Panc1 (cell line): ENCODE measurements at regions not wholly inside any gene's neighbourhood (a gene's known extent, or its start where the extent isn't known, plus 50 kb on each side); places are given as distances from the start of the nearest gene placed in this dataset.
A peak's percentile ranks its signal among the peaks of the same experiment; 100 is the strongest.

Source experiments
- ATAC-seq: fragments of 200-7000 bp; cut with Tn5 transposase; 2 replicates; pipeline ENCODE4 v1.9.1; 2020; ENCODE audit warnings: mild to moderate bottlenecking, moderate library complexity
- BruUV-seq: library from RNA; stranded (reverse); fragments of 400-500 nt; replicated peaks from 2 replicates; lab custom pipeline; 2021; lab: Mats Ljungman, UMichigan
- CTCF ChIA-PET: fragments of 300-600 bp; sonication (Branson Sonifier 250); formaldehyde crosslinking; loops from one replicate; lab custom pipeline; 2022; ENCODE audit warnings: antibody characterized with exemption; lab: Charles Lee
- POLR2A ChIA-PET: fragments of 300-600 bp; sonication (Branson Sonifier 250); formaldehyde crosslinking; loops from one replicate; lab custom pipeline; 2022; ENCODE audit warnings: antibody characterized with exemption; lab: Charles Lee
- DNase-seq: peaks from one replicate; pipeline ENCODE4 v3.0.0-alpha.2; 2010; ENCODE audit warnings: low read depth, low spot score
- H3K27ac ChIP-seq: 2 replicates; pipeline ENCODE4 v1.5.1; 2011; ENCODE audit warnings: mild to moderate bottlenecking, low read length, inconsistent platforms
- H3K27me3 ChIP-seq: fragments of 200-500 bp; sonication (Bioruptor generic); 2 replicates; pipeline ENCODE4 v1.6.0; 2014; ENCODE audit warnings: low read length, inconsistent platforms; ENCODE audit not compliant: control insufficient read depth, insufficient read depth
- H3K36me3 ChIP-seq: fragments of 200-500 bp; sonication (Bioruptor generic); 2 replicates; pipeline ENCODE4 v1.5.1; 2014; ENCODE audit warnings: inconsistent platforms, mild to moderate bottlenecking, low read length, moderate library complexity; ENCODE audit not compliant: control insufficient read depth, insufficient read depth
- H3K4me1 ChIP-seq: 2 replicates; pipeline ENCODE4 v1.5.1; 2011; ENCODE audit warnings: inconsistent platforms, mild to moderate bottlenecking, low read length, moderate library complexity; ENCODE audit not compliant: control insufficient read depth, insufficient read depth
- H3K4me3 ChIP-seq, 2 experiments: 2 replicates each; pipeline ENCODE4 v1.5.1; 2011 to 2012; ENCODE audit warnings: low read depth in 2 of 2, low read length in 2 of 2, mild to moderate bottlenecking in 2 of 2, inconsistent platforms in 1 of 2, moderate library complexity in 1 of 2
- H3K9me3 ChIP-seq: fragments of 200-500 bp; sonication (Bioruptor generic); 2 replicates; pipeline ENCODE4 v1.5.1; 2014; ENCODE audit warnings: low read depth, mild to moderate bottlenecking, inconsistent platforms, low read length, moderate library complexity; ENCODE audit not compliant: control insufficient read depth, insufficient read depth
- CTCF ChIP-seq: fragments of 450-650 bp; IDR thresholded peaks from 2 replicates; pipeline ENCODE4 v1.5.1; 2017; ENCODE audit warnings: mild to moderate bottlenecking
- POLR2AphosphoS5 ChIP-seq: IDR thresholded peaks from 2 replicates; pipeline ENCODE4 v1.6.1; 2012; ENCODE audit warnings: mild to moderate bottlenecking, low read depth, low read length, moderate library complexity
- REST ChIP-seq, 2 experiments: IDR thresholded peaks; 2 replicates each; pipeline ENCODE4 v1.6.1; 2011 to 2012; ENCODE audit warnings: low read depth in 2 of 2, control low read depth in 1 of 2, low read length in 1 of 2, mild to moderate bottlenecking in 1 of 2, moderate library complexity in 1 of 2; ENCODE audit not compliant: insufficient read depth in 1 of 2
- SIN3A ChIP-seq: IDR thresholded peaks from 2 replicates; pipeline ENCODE4 v1.6.1; 2012; ENCODE audit warnings: low read depth, mild to moderate bottlenecking, low read length, moderate library complexity, borderline replicate concordance; ENCODE audit not compliant: insufficient read depth
- TCF7L2 ChIP-seq: IDR thresholded peaks from 2 replicates; pipeline ENCODE4 v1.6.1; 2011; ENCODE audit warnings: mild to moderate bottlenecking, low read depth, low read length, inconsistent platforms
- in situ Hi-C: cut with HindIII; loops from 2 replicates; pipeline ENCODE4 v1.10.0; 2016; ENCODE audit warnings: low sequenced_read_pairs, low pct_unique_long_range_greater_than_20kb
- intact Hi-C: fragments of 100-400 bp; cut with micrococcal nuclease; formaldehyde crosslinking; loops from one replicate; pipeline ENCODE4 v1.10.0; 2022; ENCODE audit not compliant: unreplicated experiment

DNA sequence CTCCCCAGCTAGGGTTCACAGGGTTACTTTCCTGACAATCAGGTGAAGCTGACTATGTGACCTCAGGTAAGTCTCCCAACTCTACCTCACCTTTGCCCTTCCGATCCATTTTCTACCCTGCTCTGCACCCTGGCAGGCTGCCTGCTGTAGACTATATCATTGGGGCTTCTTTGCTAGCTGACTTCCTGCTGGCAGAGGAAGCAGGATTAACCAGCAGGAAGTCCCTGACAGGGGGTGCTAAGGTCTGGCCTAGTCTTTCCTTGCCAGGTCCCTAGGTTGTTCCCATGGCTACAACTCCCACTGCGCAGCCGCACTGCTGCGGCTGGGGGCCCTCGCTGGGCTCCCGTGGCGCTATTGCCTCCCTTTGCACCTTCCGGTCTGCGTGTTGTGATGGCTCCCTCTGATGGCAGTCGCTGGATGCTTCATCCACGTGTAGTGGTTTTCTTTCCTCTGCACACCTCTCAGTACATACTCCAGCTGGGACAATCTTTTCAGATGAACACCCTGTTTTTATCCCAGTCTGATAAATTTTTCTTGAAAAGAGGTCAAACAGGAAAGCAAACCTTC is 365.9 kb downstream of the REEP3 start:
- no peak for DNase-seq
- POLR2A ChIA-PET, result no interaction called here
- H3K9me3 ChIP-seq, result no peaks in the 10 kb centered on the region

GRCh38 chr10:63887600-63888370 is 366.6 kb downstream of the REEP3 start:
- in situ Hi-C loops, result no loop called here
- ChIA-PET POLR2A (no interaction called here), CTCF (interaction anchor here (1.0 kb wide), 1 partner anchor 21 kb away, joined by 3 read pairs; no protein-coding TSS in a partner anchor)
- Histone ChIP-seq H3K27ac (no peak overlapping the region), H3K4me1 (no peaks in the 10 kb centered on the region), H3K4me3 (no peak overlapping the region), H3K36me3 (no peaks in the 10 kb centered on the region), H3K27me3 (peaks cover 14% of the 10 kb centered on the region; the same call in 1 of the 2 replicates), H3K9me3 (no peaks in the 10 kb centered on the region)
- intact Hi-C loops, result no loop called here
- ATAC-seq (no peak), DNase-seq (no peak)
- TF ChIP-seq POLR2AphosphoS5 (no peak), CTCF (0 out of 2 replicates have a peak, but pooled peaks have one; percentile 14)
- no TSS peak for BruUV-seq

More for the DNA sequence above, 365.9 kb downstream of the REEP3 start:
- ATAC-seq, result peak; percentile 58; the same call in 1 of the 2 replicates
- CTCF ChIA-PET, result interaction anchor here (1.0 kb wide), 1 partner anchor 20 kb away, joined by 3 read pairs; no protein-coding TSS in a partner anchor
- in situ Hi-C loops, result no loop called here
- Histone ChIP-seq H3K4me3 (no peak overlapping the region), H3K36me3 (no peaks in the 10 kb centered on the region), H3K27me3 (peaks cover 14% of the 10 kb centered on the region; the same call in 1 of the 2 replicates), H3K4me1 (no peaks in the 10 kb centered on the region), H3K27ac (no peak overlapping the region)
- no TSS peak for BruUV-seq
- intact Hi-C loops, result no loop called here
- no peak for TF ChIP-seq TCF7L2
- TF ChIP-seq CTCF, result peak; percentile 62
- TF ChIP-seq SIN3A, result no peak
- no peak for TF ChIP-seq POLR2AphosphoS5

DNA sequence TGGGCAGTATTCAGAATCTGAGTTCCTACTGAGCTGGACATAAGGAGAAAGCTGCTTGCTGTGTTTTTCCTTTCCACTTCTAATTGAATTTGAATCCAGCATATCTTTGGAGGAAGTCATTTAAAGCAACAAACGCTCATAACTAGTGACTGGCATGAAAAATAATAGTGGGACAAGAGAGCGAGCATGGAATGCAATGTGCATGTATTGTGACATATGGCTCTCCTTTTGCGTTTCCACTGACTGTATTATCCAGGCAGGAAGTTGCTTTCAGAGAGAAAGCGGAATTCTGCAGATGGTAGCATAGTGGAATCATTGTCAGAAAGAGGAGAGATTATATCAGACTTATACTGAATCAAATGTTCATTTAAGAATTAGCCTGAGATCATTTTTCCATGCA is 368.6 kb downstream of the REEP3 start:
- DNase-seq (no peak), ATAC-seq (no peak)
- no peaks in the 10 kb centered on the region for H3K36me3 ChIP-seq
- no peaks in the 10 kb centered on the region for H3K9me3 ChIP-seq
- in situ Hi-C loops (no loop called here), intact Hi-C loops (no loop called here)
- no peak overlapping the region for H3K4me3 ChIP-seq
- TF ChIP-seq POLR2AphosphoS5, result no peak
- TF ChIP-seq REST (IDR thresholded peaks at IDR 0.05; ENCODE audit: insufficient read depth in 1 of 2, low read depth in 2 of 2, low read length in 1 of 2), result no peak
- no peak for TF ChIP-seq SIN3A
- TF ChIP-seq TCF7L2, result no peak
- TF ChIP-seq CTCF, result no peak
- no TSS peak for BruUV-seq
- no peak overlapping the region for H3K27ac ChIP-seq
- CTCF ChIA-PET, result no interaction called here
- peaks cover 19% of the 10 kb centered on the region for H3K27me3 ChIP-seq
- POLR2A ChIA-PET, result no interaction called here
- no peaks in the 10 kb centered on the region for H3K4me1 ChIP-seq
